Kidney epithelial cell (primary cell): ENCODE measurements at regions not wholly inside any gene's neighbourhood (a gene's known extent, or its start where the extent isn't known, plus 50 kb on each side); places are given as distances from the start of the nearest gene placed in this dataset.

Experiments
- DNase-seq: peaks from one replicate; pipeline ENCODE4 v3.0.0-alpha.2; 2010; ENCODE audit warnings: low read depth
- H3K27me3 ChIP-seq: 2 replicates; pipeline ENCODE4 v1.6.0; 2011; ENCODE audit warnings: low read length; ENCODE audit not compliant: control insufficient read depth, insufficient read depth
- H3K36me3 ChIP-seq: 2 replicates; pipeline ENCODE4 v1.5.1; 2011; ENCODE audit warnings: low read length; ENCODE audit not compliant: control insufficient read depth, insufficient read depth
- H3K4me3 ChIP-seq: 2 replicates; pipeline ENCODE4 v1.5.1; 2011; ENCODE audit warnings: low read depth, mild to moderate bottlenecking, control low read depth, low read length
- TF ChIP-seq, protein P1 (sequence below): IDR thresholded peaks from 2 replicates; pipeline ENCODE4 v1.5.1; 2011; ENCODE audit warnings: mild to moderate bottlenecking, moderate library complexity, low read length, control low read depth, inconsistent platforms; ENCODE audit not compliant: insufficient read depth, poor library complexity, severe bottlenecking

DNA sequence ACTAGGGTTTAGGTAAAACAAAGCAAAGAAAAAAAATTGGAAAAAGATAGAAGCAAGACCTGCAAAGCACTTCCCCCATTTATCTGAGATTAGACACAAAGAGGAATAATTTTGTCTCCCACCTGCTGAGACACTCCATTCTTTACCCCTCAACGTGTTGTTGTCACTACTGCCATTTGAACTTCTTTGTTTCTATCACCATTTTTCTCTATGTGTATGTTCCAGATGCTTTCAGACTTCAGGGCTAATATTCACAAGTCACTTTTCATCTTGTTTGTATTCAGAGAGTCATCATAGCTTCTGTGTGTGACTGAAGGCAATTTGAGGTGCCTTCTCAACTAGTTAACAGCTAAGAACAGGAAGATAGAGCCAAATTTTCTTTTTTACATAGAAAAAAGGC is 512.5 kb downstream of the TBC1D4 start:
- H3K27me3 ChIP-seq: no peaks in the 10 kb centered on the region
- H3K36me3 ChIP-seq: no peaks in the 10 kb centered on the region
- TF ChIP-seq, protein P1, sequence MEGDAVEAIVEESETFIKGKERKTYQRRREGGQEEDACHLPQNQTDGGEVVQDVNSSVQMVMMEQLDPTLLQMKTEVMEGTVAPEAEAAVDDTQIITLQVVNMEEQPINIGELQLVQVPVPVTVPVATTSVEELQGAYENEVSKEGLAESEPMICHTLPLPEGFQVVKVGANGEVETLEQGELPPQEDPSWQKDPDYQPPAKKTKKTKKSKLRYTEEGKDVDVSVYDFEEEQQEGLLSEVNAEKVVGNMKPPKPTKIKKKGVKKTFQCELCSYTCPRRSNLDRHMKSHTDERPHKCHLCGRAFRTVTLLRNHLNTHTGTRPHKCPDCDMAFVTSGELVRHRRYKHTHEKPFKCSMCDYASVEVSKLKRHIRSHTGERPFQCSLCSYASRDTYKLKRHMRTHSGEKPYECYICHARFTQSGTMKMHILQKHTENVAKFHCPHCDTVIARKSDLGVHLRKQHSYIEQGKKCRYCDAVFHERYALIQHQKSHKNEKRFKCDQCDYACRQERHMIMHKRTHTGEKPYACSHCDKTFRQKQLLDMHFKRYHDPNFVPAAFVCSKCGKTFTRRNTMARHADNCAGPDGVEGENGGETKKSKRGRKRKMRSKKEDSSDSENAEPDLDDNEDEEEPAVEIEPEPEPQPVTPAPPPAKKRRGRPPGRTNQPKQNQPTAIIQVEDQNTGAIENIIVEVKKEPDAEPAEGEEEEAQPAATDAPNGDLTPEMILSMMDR: no peak
- DNase-seq: no peak
- no peak overlapping the region for H3K4me3 ChIP-seq

GRCh38 chr13:74966814-74967424 is 515.0 kb downstream of the TBC1D4 start:
- H3K4me3 ChIP-seq: no peak overlapping the region
- no peaks in the 10 kb centered on the region for H3K36me3 ChIP-seq
- no peak for DNase-seq
- TF ChIP-seq, protein P1: no peak
- no peaks in the 10 kb centered on the region for H3K27me3 ChIP-seq

- DNase-seq: no peak
- Histone ChIP-seq H3K27me3 (no peaks in the 10 kb centered on the region), H3K36me3 (no peaks in the 10 kb centered on the region), H3K4me3 (no peak overlapping the region)
- TF ChIP-seq, protein P1: no peak
Measured at GRCh38 chr13:74966275-74966674, 515.7 kb downstream of the TBC1D4 start.

GRCh38 chr13:74945637-74946036 is 536.3 kb downstream of the TBC1D4 start:
- no peak for DNase-seq
- TF ChIP-seq, protein P1: no peak
- no peaks in the 10 kb centered on the region for H3K36me3 ChIP-seq
- no peaks in the 10 kb centered on the region for H3K27me3 ChIP-seq
- H3K4me3 ChIP-seq: no peak overlapping the region

- DNase-seq: no peak
- TF ChIP-seq, protein P1: no peak
- Histone ChIP-seq H3K36me3 (no peaks in the 10 kb centered on the region), H3K4me3 (no peak overlapping the region), H3K27me3 (no peaks in the 10 kb centered on the region)
Measured at GRCh38 chr13:74931698-74932433, 550.1 kb downstream of the TBC1D4 start.
